Colon (tissue), 2 donors: ENCODE measurements at regions not wholly inside any gene's neighbourhood (a gene's known extent, or its start where the extent isn't known, plus 50 kb on each side); places are given as distances from the start of the nearest gene placed in this dataset.
"Not testable (repeated sequence)": the region's sequence is repeated elsewhere in the genome, so short reads cannot be mapped to it uniquely, and the experiment has no call there.

Source experiments
- FAIRE-seq: peaks from 2 replicates; lab custom pipeline; 2012; peaks lifted over from hg19 to GRCh38; lab: Jason Lieb, UNC
- donor health status: control.
- donor health status: control.

DNA sequence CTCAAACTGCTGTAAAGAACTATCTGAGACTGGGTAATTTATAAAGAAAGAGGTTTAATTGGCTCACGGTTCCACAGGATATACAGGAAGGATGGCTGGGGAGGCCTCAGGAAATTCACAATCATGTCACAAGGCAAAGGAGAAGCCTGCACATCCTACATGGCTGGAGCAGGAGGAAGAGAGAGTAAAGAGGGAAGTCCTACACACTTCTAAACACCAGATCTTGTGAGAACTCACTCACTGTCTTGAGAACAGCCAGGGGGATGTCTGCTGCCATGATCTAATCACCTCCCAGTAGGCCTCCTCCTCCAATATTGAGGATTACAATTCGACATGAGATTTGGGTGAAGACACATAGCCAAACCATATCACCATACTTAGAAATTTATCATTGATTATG, 1307.0 kb upstream of the GJE1 start:
- no peak for FAIRE-seq

DNA sequence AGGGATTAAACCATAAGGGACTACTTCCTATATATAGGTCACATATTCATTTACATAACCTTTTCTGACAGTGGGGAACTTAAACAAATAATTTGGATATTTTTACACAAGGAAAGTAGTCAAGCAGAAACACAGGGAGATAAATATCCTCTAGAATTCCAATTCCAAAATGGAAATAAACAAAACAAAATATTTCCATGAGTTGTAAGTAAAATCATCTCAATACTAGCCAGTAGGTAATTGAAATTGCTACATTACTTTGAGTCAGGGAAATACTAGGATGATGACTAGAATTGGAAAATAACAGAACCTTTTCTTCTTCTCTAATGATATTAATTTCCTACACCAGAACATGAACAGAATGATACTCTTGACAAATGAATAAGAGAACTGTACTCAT, 1308.1 kb upstream of the GJE1 start:
- FAIRE-seq = no peak

DNA sequence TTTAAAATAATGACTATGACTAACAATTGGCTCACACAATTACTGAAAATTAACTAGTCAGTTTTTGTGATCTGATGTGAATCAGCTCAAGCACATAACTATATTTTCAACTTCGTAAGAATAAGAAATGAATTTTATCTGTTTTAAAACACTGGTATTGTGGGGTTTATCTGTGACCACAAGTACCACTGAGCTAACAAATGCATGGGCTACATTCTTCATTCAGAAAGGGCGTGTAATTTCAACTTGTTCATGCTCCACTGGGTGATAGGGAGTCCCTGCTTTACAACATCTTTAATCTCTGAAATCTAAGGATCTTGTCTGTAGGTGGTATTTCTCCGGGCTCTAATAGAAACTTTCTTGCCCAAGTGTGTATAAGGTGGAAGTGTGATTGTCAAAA, 1311.5 kb upstream of the GJE1 start:
- no peak for FAIRE-seq

DNA sequence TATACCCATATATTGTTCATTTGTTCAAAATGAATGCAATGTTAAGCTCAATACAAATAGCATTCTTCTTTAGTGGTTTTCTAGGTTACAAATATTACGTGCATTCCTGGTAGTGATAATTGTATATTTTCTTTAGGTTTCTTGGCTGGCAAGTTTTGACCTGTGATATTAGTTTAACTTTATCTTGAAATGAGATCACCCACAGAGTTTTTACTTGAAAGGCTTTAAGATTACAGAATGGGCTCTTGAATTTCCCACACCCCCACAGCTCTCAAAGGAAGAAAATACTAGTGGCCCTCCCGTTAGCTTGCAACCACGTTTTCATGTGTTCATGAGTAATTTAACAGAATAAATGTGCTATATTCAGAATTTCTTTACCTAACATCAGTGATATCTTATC, 1315.5 kb upstream of the GJE1 start:
- no peak for FAIRE-seq

DNA sequence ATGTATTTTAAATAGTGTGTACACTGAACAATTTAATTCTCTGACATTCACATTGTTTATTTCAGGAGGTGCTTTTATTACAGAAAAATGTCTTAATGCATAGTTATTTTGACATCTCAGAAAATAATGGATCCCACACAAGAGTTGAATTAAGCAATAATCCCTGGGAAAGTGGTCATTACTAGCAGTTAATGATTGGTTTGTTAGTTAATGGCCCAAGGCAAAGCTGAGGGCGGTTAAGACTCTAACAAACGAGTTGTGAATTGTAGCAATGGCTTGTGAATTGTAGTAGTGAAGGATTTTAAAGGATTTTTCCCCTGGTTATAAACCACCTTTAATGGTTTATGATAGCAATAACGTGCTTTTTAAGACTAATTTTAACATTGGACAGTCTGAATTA, 1316.0 kb upstream of the GJE1 start:
- FAIRE-seq = no peak

DNA sequence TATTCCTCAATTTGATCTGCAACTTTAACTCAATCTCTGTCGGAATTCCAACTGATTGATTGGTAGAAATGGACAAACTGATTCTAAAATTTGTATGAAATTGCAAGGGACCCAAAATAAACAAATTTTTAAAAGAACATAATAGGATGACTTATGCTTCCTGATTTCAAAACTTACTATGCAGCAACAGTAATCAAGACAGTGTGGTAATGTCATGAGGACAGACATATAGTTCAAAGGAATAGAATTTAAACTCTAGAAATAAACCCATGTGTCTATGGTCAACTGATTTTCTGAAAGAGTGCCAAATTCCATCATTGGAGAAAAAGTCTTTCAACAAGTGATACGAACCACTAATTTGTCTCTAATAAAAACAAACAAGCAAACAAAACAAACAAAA, 1320.1 kb upstream of the GJE1 start:
- FAIRE-seq = peak; percentile 33

DNA sequence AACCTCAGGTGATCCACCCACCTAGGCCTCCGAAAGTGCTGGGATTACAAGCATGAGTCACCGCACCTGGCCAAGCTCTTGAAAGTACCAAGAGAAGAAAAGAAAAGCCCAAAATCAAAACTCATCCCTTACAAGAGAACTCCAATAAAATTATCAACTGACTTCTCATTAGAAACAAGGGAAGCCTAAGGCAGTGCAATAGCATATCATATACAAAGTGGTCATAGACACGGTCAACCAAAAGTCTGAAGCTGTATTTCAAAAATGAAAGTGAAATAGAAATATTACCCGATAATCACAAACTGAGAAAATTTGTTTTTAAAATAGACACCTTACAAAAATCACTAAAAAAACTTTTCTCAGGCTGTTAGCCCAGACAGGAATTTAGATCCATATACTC, 1321.1 kb upstream of the GJE1 start:
- no peak for FAIRE-seq

DNA sequence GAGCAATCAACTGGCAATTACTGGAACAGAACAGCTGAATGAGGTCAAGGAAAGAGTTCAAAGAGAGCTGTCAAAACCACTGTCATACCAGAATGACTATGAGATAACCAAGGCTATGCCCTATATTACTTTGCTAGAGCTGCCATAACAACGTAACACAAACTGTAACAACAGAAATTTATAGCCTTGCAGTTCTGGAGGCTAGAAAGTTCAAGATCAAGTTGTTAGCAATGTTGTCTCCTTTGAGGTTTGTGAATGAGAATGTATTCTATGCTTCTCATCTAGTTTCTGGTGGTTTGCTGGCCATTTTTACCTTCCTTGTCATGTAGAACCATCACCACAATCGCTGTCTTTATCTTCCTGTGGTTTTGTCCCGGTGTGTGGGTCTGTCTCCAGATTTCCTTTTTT, 1323.0 kb upstream of the GJE1 start:
- no peak for FAIRE-seq

DNA sequence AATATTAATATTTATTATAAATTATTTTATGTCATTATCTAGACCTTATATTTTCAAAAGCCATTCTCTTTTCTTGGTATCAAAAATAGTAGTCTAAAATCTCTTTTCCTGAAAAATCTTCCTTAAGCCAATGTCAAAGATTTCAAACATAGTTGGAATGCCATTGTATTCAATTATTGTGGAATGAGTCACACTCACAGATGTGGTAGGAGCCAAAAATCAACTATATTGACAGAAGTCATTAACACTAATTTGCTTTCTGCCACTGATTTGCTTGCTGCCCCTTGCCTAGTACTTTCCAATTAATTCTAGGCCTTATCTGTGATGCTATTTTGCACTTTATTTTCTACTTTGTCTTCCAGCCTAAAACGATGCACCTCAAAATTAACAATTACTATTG, 1326.3 kb upstream of the GJE1 start:
- FAIRE-seq = no peak

DNA sequence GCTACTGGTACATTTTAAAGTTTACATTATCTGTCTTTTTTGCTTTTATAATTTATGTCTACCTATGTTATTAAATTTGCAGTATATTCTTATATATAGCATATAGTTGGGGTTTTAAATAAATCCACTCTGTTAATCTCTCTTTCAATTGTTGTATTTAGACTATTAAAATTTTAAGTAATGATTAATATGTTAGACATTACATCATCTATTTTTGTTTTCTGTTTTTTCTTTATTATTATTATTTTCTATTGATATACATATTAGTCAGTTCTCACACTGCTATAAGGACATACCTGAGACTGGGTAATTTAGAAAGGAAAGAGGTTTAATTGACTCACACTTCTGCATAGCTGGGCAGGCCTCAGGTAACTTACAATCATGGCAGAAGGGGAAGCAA, 1338.2 kb upstream of the GJE1 start:
- peak; percentile 66 for FAIRE-seq

DNA sequence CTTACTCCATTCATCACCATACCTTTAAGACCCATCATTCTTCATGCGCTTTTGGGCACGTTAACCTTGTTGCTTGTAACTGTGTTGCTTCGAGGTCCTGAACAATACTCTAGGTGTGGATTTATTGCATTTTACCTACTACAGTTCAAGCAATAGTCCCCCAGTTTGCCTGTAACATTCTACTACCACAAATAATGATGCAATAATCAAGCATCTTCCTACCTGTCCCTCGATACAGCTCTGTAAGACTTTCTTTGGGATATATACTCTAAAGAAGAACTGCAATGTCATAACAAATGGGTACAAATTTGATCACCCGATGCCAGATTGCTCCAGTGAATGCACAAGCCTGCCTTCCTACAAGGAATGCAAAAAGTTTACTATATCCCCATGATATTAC, 1342.6 kb upstream of the GJE1 start:
- no peak for FAIRE-seq

DNA sequence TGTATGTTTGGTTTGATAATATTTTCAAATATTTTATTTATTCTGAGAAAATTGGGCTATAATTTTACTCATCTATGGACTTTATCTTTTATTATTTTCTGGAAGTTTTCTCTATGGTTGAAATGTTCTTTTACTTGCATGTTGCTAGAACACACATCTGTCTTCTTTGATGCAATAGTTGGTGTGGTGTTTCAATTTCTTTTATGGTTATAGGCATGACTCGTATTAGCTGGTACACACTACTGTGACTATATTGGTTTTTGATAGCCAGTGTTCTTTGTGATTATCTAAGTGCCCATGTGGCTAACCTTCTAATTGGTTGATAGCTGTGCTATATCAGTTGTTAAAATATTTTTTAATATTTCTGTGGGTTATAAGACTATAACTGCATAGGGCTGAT, 1343.3 kb upstream of the GJE1 start:
- FAIRE-seq = no peak

DNA sequence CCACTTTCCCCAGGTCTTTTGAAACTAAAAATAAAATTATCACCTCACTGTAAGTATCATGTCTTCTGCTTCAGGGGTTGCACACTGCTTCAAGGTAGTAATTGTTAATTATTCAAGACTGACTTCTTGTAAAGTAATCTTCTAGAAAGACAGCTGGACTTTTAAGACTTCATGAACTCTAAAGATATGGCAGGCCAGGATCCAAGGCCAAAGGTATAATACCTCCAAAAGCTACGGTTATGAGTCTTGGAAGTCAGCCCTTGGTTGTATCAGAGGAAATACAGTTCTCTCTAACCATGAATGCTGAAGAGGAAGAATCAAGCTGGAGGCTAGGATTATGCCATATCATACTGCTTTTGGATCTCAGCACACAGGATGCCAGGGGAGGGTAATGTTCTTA, 1346.8 kb upstream of the GJE1 start:
- no peak for FAIRE-seq

DNA sequence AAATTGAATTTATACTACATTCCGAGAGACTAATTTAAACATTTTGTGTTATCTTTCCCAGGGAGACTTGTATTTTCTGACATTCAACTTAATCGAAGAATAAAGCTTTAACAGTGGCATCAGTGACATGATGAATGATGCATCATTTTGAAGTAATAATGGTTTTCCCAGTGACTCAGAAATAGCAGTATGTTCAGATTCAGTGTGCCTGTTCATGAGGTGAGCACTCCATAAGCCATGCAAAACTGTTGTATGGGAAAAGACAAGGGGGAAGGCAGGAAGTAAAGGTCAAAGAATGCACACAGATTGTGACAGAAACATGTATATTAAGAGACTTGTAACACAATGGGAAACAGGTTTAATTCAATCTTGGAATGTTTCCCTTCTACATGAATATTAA, 1348.2 kb upstream of the GJE1 start:
- FAIRE-seq = no peak

DNA sequence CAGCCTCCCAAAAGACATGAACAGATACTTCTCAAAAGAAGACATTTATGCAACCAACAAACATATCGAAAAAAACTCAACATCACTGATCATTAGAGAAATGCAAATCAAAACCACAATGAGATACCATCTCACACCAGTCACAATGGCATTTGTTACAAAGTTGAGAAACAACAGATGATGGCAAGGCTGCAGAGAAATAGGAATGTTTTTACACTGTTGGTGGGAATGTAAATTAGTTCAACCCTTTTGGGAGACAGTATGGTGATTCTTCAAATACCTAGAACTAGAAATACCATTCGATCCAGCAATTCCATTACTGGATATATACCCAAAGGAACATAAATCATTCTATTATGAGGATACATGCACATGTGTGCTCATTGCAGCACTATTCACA, 1349.2 kb upstream of the GJE1 start:
- not testable (repeated sequence) for FAIRE-seq

DNA sequence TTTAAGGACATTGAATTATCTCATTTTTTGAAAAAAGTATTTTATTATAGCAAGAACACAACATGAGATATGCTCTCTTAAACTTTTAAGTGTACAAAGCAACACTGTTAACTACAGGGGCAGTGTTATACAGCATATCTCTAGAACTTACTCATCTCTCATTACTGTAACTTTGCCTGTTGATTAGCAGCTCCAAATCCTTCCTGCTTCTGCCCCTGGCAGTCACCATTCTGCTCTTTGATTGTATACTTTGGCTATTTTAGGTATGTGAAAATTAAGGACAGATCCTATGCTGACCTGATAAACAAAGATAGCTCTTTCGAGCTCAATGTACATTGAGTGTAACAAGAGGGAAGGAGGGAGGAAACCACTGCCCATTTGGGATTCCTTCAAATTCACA, 1349.8 kb upstream of the GJE1 start:
- FAIRE-seq = no peak

DNA sequence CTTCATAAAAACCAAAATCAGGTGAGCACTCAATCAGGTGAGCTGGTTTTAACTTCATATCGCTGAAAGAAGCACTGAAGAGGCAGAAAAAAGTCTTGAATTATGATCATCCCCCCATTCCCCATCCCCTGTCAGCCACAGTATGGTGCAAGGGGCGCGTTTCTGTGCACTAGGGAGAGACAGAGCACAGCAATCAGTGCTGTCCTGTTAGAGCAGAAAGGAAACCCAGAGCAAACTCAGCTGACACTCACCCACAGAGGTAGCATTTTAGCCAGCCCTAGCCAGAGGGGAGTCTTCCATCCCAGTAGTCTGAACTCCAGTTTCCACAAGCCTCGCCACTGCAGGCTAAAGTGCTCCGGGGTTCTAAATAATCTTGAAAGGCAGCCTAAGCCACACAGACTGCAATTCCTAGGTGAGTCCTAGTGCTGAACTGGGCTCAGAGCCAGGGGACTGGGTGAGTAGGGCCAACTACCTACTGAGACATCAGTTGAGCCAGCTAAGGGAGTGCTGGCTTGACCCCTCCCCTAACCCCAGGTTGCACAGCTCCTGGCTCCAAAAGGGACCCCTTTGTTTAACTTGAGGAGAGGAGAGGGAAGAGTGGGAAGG, 1352.6 kb upstream of the GJE1 start:
- FAIRE-seq = no peak

DNA sequence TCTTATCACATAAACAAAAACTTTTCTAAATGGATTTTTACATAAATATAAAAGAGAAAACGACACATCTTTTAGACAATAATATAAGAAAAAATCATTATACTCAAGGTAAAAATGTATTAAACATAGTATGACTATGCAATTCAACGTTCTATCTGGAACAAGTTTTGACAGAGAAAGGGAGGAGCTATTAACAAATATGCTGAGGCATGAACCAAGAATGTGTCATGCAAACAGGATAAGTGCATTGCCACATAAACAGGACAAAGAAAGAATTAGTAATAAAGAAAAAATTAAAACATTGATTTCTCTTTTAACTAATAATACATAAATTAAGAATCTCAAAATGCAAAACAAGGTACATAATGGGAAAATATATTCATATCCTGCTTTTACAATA, 1353.4 kb upstream of the GJE1 start:
- FAIRE-seq = no peak

DNA sequence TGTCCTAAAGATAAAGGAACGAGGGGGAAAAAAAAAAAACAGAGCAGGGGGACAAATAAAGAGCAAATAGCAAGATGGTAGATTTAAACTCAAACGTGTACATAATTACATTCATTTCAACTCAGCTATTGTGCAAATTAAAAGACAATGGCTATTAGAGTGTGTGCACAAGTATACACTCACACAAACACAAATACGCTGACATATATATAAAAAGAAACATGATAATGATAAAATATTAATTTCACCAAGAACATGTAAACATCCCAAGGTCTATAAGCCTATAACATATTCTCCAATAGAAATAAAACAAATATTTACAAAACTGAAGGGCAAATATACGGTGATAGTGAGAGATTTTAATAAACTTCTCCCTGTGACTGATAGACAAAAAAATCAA, 1354.9 kb upstream of the GJE1 start:
- no peak for FAIRE-seq

DNA sequence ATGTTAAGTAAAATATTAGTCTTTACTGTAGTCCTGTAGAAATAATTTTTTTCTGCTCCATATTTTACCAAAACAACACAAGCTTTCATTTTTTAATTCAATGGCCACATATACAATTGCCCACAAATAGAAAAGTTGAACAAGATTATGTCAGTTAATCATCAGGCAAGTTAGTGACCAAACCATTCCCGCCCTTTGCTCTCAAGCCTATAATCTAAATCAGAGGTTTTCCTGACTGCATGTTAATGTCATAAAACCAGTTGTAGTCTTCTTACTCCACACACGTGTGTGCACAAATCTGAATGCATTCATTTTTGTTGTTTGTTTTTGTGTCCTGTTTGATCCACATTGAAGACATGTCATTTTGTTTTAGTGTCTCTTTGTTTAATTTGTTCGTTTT, 1357.7 kb upstream of the GJE1 start:
- no peak for FAIRE-seq

DNA sequence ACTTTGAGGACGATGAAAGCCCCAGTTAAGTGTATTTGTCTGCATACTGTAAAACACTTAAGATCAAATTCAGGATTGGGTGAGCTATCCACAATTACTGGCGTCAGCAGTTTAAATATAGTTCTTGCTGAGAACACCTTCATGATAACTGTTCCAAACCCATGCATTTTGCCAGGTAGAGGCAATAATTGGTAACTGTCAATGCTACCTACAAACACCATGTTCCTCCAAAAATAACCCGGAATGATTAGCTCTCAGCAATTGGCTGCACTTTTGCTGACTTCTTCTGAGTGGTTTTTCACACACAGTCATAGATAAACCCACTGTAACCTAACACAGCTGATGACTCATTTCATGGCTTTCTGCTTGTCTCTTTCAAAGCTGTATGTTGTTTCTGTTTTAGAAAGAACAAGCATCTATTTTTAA, 1358.6 kb upstream of the GJE1 start:
- no peak for FAIRE-seq

DNA sequence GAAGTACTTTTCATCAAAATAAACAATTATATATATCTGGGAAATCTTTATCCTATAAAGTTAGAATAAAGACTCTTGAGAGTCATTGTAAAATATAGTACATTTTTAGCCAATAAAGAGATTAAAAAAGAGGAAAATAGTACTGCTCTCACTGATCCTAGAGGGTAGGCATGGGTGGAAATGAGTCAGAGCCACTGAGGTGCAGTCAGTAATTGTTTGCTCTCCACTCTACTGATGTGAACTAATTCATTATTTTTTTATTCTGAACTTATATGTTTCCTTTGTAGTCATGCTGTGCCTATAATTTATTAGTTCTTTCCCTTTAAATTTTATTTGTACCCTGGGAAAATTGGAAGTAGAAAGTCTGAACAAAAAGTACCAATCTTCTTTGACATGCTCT, 1359.4 kb upstream of the GJE1 start:
- no peak for FAIRE-seq

DNA sequence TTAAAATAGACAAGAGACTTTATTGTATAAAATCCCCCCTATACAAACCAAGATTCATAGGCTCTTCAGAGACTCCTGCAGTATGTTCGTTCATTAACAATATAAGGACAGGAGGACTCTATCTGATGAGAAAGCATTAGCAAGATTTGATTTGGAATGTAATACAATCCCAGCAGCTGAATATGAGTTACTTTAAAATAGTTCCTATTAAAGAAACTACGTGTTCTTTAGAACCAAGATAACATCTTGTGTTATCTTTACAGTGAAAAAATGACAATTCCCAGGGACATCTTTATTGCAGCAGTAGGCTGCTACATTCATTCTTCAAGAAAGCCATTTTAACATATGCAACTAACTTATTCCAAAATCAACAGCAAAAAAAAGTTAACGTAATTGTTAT, 1360.1 kb upstream of the GJE1 start:
- no peak for FAIRE-seq

DNA sequence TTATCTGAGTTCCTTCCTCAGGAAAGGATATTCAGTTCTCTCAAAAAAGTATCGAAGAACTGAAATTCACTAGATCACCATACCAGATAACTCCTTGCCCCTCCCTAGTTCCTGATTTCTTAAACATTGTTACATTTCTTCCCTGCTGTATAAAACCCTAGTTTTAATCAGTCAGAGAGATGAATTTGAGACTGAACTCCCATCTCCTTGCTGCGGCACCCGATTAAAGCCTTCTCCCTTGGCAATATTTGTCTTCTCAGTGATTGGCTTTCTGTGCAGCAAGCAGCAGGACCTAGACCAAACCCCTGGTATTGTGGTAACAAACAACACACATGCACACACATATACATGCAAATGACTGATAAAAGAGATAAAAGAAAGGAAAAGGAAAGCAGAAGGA, 1364.6 kb upstream of the GJE1 start:
- FAIRE-seq = no peak

DNA sequence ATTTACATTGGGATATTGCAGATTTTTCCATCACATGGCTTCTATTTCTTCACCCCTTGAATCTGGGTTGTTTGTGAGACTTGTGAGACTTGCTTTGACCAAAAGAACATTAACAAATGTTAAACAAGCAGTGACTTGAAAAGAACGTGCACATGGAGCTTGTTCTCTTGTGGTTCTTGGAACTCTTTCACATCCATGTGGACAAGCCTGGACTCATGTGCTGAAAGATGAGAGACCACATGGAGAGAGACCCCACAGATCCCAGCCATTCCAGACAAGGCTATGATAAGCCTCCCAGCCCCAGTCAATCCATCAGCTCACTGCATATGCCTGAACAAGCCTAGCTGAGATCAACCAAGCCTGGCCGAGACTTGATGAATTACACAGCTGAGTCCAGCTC, 1365.7 kb upstream of the GJE1 start:
- FAIRE-seq = no peak
